Hindlimb muscle (tissue), 1 donor: ENCODE measurements at regions not wholly inside any gene's neighbourhood (a gene's known extent, or its start where the extent isn't known, plus 50 kb on each side); places are given as distances from the start of the nearest gene placed in this dataset.

Source experiments
- DNase-seq: peaks from one replicate; pipeline ENCODE4 v3.0.0-alpha.2; 2013

DNA sequence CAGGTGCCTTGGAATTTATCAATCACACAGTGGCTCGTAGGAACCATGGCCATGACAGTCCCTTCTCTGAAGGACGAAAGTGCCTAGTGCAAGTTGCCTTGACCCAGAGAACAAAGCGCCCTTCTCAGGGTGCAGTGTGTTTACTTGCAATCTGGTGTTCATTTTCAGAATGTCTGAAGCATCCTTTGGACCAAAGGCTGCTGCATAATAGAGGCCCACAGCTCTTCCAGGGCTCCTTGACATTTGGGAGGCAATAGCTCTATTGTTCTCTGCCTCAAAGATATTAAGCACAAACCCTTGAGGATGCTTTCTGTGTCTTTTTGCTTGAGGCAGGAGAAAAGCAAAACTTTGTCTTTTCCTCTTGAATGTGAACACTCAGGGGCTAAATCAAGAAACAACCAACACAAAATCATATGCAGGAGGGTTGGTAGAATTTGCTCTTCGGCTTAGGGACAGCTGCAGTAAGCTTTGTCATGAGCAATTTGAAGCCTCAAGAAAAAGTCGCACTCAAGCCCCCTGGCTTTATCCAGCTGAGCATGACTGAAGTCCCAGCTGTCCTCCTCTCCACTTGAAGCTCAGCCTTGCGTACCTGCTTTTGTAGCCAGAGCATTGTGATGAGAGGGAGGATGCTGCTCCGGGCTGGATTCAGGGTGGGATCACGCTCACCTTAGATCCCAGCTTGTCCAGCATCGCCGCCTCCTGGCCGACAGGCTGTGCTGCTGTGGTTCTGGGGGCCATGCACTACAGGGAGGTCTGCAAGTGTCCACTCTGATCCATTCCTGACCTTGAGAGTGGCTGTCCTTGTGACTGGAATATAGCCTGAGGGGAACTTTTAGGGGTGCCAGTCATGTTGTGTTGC, 495.4 kb downstream of the CDH26 start:
- DNase-seq = no peak

- no peak for DNase-seq
These were observed 496.3 kb downstream of the CDH26 start for GRCh38 chr20:60454491-60454890.

DNA sequence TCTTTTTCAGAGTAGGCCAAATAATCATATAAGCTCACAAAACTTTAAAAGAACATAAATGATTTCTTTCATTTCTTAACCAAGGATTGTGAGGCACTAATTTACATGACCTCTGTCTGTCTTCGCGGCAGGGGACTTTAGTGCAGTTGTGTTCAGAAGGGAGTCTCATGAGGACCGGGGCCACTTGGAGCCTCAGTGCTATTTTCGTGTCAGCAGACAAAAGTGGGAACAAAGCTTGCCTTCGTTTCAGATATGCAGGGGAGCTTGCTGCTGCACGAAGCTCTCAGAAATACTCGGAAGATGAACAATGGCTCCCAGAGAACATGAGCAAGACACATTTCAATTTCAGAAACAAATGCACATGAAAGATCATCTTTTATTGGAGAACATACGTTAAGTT, 497.0 kb downstream of the CDH26 start:
- DNase-seq = no peak

GRCh38 chr20:60459212-60459611, 501.0 kb downstream of the CDH26 start:
- no peak for DNase-seq

- DNase-seq = no peak
These were observed 503.8 kb downstream of the CDH26 start for GRCh38 chr20:60461993-60462392.

DNA sequence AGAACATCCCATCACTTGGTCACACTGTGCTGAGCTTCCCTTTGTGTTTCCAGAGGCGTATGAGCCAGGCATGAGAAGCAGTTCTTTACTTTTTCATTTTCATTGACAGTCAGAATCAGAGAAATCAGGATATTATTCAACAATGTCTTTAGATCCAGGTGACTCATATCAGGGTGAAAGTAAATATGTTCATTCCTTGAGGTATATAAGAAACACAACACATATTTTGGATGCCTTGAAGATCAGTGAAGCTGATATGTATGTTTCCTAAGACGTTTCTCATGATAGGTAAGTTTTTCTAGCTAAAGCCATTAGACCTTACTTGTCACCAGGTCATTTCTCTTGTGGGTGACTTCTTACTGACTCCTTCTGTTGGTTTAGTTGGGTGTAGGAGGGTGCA, 505.6 kb downstream of the CDH26 start:
- no peak for DNase-seq

GRCh38 chr20:60465439-60465838, 507.2 kb downstream of the CDH26 start:
- no peak for DNase-seq

GRCh38 chr20:60465993-60466686, 507.9 kb downstream of the CDH26 start:
- no peak for DNase-seq

- DNase-seq = no peak
These were observed 508.4 kb downstream of the CDH26 start for GRCh38 chr20:60466687-60467022.

DNA sequence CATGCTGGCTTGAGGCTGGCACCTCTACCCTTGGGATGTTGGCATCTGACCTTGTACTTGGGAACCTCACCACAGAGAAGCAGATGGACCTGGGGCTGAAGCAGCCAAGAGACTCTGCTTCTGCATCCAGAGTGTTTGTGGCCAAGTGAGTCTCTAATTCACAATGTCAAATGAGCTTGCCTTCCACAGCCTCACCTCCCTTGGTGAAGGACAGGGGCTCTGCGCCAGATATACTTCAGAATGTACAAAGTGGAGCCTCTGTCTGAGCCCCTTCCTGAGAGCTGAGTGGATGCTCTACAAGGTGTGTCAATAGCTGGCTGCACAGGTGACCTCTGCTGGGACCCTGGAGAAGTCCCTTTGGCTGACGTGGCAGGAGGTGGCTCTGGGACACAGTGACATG, 508.9 kb downstream of the CDH26 start:
- no peak for DNase-seq

GRCh38 chr20:60467771-60468170, 509.5 kb downstream of the CDH26 start:
- no peak for DNase-seq

- DNase-seq = no peak
These were observed 511.6 kb downstream of the CDH26 start for GRCh38 chr20:60469829-60470228.

GRCh38 chr20:60470366-60470765, 512.1 kb downstream of the CDH26 start:
- DNase-seq = no peak

DNA sequence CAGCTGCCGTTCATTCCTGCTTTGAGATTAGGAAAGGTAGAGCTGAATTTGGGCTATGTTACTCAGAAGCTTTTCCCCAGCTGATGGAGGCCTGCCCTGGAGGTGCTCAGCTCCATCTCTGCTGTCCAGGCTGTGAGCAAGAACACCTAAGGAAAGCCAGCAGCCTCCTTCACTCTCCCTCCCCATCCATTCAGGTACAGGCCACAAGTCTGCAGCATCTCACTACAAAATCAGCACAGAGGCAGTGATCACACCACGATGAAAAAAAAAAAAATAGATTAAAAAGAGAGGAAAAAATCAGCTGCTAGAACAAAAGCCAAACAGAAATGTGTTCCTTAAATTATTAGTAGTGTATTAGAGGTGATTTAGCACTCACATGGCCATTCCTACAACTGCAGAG, 515.0 kb downstream of the CDH26 start:
- DNase-seq = no peak

- DNase-seq = no peak
These were observed 516.2 kb downstream of the CDH26 start for GRCh38 chr20:60474385-60474910.

- no peak for DNase-seq
These were observed 517.8 kb downstream of the CDH26 start for GRCh38 chr20:60476045-60476444.

DNA sequence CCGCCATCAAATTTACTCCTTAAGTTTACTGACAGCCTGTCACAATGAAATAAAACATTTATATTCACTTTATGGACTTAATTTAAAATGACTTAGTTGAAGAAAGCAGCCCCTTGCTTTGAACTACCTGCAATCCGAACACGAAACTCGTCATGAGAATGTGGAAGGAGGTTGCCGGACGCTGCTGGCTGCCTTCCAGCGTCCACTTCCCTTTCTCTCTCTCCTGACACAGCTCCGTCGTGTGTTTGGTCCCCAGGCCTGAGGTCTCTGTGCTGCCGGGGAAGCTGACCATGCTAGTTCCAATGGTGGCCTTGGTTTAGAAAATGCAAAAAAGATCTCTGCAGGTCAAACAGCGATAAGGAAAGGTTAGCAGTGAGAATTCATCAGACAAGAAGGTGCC, 519.7 kb downstream of the CDH26 start:
- DNase-seq = no peak

- DNase-seq = no peak
These were observed 520.3 kb downstream of the CDH26 start for GRCh38 chr20:60478533-60478932.

GRCh38 chr20:60480950-60481742, 522.9 kb downstream of the CDH26 start:
- DNase-seq = no peak

- no peak for DNase-seq
These were observed 523.5 kb downstream of the CDH26 start for GRCh38 chr20:60481743-60482133.

- no peak for DNase-seq
These were observed 524.2 kb downstream of the CDH26 start for GRCh38 chr20:60482221-60483008.

DNA sequence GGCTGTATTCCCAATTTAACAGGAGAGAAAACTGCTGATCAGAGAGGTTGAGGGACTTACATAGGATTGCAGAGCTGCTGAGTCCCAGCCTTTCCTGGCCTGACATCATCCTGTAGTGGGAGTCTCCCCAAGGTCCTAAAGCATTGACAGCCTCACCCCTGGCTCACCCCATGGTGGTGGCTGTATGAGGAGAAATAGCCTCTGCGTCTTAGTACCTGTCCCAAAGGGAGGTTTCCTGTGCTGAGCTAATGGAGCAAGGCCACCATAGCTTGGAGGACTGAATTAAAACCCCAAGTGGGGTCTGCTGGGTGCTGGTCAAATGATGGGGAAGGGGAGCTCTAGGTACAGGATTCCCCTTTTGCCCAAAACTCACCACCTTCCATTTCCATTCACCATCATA, 525.1 kb downstream of the CDH26 start:
- DNase-seq = no peak
